BLaER1 (cell line): ENCODE measurements at regions not wholly inside any gene's neighbourhood (a gene's known extent, or its start where the extent isn't known, plus 50 kb on each side); places are given as distances from the start of the nearest gene placed in this dataset.

Experiments used
- H3K27ac ChIP-seq: shearing (Covaris generic); formaldehyde crosslinking; 2 replicates; pipeline ENCODE4 v1.8.1; 2022
- H3K27me3 ChIP-seq: shearing (Covaris generic); formaldehyde crosslinking; 2 replicates; pipeline ENCODE4 v1.8.1; 2022
- H3K36me3 ChIP-seq: shearing (Covaris generic); formaldehyde crosslinking; 2 replicates; pipeline ENCODE4 v1.8.1; 2022
- H3K4me1 ChIP-seq: shearing (Covaris generic); formaldehyde crosslinking; 2 replicates; pipeline ENCODE4 v1.8.1; 2022
- H3K4me2 ChIP-seq: shearing (Covaris generic); formaldehyde crosslinking; 2 replicates; pipeline ENCODE4 v1.8.1; 2022
- H3K4me3 ChIP-seq: shearing (Covaris generic); formaldehyde crosslinking; 2 replicates; pipeline ENCODE4 v1.8.1; 2022
- H3K9ac ChIP-seq: shearing (Covaris generic); formaldehyde crosslinking; 2 replicates; pipeline ENCODE4 v1.8.1; 2022
- H3K9me3 ChIP-seq: shearing (Covaris generic); formaldehyde crosslinking; 2 replicates; pipeline ENCODE4 v1.8.1; 2022
- H4K20me1 ChIP-seq: shearing (Covaris generic); formaldehyde crosslinking; 2 replicates; pipeline ENCODE4 v1.8.1; 2022
- Cebpa-rat ChIP-seq: shearing (Covaris generic); IDR thresholded peaks from 2 replicates; pipeline ENCODE4 v1.8.1; 2022

DNA sequence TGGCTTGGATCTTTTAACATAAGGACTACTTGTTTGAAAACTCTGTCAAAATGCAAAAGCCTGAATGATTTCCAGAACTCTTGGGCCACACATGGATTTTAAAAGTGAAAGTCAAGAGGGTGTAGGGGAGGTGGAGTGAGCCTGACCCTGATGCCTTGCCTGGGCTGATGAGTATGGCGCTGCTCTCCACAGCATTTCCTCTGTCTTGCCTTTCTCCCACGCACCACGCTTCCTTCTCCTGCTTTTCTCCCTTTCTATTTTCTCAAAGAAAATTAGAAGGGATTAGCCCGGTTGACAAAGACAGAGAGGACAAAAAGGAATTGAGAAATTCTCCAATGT lies 207.0 kb upstream of the CCDC68 start:
- Histone ChIP-seq H3K4me3 (no peak overlapping the region), H4K20me1 (no peaks in the 10 kb centered on the region), H3K4me2 (no peak overlapping the region), H3K9ac (no peak overlapping the region), H3K9me3 (peaks cover 12% of the 10 kb centered on the region), H3K27me3 (no peaks in the 10 kb centered on the region), H3K36me3 (no peaks in the 10 kb centered on the region), H3K27ac (no peak overlapping the region), H3K4me1 (no peaks in the 10 kb centered on the region)
- no peak for TF ChIP-seq Cebpa-rat

DNA sequence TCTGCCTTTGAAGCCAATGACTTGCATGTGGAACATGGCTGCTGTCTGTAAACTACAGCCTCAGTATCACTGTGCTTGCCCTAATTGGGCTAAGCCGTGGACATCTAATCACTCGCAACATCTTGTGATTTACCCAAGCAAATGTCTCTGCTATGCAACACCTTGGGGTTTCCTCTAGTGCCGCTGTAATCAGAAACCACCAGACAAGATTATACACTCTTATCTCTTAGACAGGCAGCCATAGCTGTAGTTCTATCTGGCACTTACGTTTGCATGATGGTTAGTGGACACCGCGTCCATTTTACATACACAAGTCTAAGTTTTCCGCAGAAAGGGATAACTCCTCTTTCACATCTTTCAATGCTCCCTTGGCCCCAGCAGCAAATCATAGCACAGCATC lies 204.3 kb upstream of the CCDC68 start:
- Histone ChIP-seq H4K20me1 (no peaks in the 10 kb centered on the region), H3K4me2 (no peak overlapping the region), H3K4me3 (no peak overlapping the region), H3K4me1 (no peaks in the 10 kb centered on the region), H3K27me3 (no peaks in the 10 kb centered on the region), H3K27ac (no peak overlapping the region), H3K9me3 (peaks cover 4% of the 10 kb centered on the region; the same call in 1 of the 2 replicates), H3K36me3 (no peaks in the 10 kb centered on the region), H3K9ac (no peak overlapping the region)
- TF ChIP-seq Cebpa-rat = no peak

- Histone ChIP-seq H3K9me3 (no peaks in the 10 kb centered on the region), H3K27ac (no peak overlapping the region), H3K9ac (no peak overlapping the region), H3K36me3 (no peaks in the 10 kb centered on the region), H3K4me2 (no peak overlapping the region), H3K4me1 (no peaks in the 10 kb centered on the region), H3K4me3 (no peak overlapping the region), H3K27me3 (no peaks in the 10 kb centered on the region), H4K20me1 (no peaks in the 10 kb centered on the region)
- no peak for TF ChIP-seq Cebpa-rat
These were observed 202.7 kb upstream of the CCDC68 start for GRCh38 chr18:55161916-55162315.

DNA sequence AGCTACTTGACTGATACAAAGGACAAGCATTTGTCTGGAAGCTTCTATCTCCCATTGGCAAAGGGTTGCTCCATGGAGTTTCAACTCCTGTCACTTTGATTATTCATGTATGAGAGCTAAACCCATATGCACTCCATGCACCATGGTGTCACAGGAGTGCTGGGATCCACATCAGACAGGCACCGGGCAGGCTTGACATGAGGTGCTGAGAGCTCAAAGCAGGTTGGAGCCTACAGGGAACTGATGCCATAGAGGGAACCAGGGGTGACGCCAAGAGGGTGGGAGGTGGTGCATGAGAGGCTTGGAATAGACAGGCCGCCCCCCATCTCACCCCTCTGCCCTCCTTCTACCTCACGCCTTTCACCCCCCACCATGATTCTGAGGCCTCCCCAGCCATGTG lies 199.8 kb upstream of the CCDC68 start:
- H4K20me1 ChIP-seq = no peaks in the 10 kb centered on the region
- no peaks in the 10 kb centered on the region for H3K9me3 ChIP-seq
- no peak overlapping the region for H3K4me2 ChIP-seq
- no peaks in the 10 kb centered on the region for H3K4me1 ChIP-seq
- no peak for TF ChIP-seq Cebpa-rat
- H3K27me3 ChIP-seq = no peaks in the 10 kb centered on the region
- H3K9ac ChIP-seq = no peak overlapping the region
- H3K27ac ChIP-seq = no peak overlapping the region
- H3K36me3 ChIP-seq = no peaks in the 10 kb centered on the region
- no peak overlapping the region for H3K4me3 ChIP-seq

DNA sequence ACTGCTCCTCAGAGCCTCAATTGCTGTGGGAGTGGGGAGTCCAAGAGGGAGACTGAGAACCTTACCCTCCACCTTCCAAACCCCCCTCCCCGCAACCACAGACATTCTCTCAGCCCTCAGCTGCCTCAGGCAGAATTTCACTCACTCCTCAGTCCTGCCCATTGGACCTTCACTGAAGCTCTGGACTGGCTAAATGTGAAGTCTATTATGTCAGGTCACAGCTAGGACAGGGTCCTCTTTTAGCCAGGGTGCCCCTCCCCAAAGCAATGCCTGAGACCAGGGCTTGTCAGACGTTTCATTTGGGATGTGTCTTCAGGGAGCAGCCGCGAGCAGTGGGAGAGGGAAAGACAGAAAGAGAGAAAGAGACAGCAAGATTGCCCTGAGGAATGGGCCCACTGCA lies 199.3 kb upstream of the CCDC68 start:
- no peak overlapping the region for H3K27ac ChIP-seq
- H3K27me3 ChIP-seq = no peaks in the 10 kb centered on the region
- no peak overlapping the region for H3K4me2 ChIP-seq
- H3K9ac ChIP-seq = no peak overlapping the region
- no peaks in the 10 kb centered on the region for H3K4me1 ChIP-seq
- no peaks in the 10 kb centered on the region for H4K20me1 ChIP-seq
- no peaks in the 10 kb centered on the region for H3K9me3 ChIP-seq
- H3K36me3 ChIP-seq = no peaks in the 10 kb centered on the region
- no peak overlapping the region for H3K4me3 ChIP-seq
- TF ChIP-seq Cebpa-rat = no peak

DNA sequence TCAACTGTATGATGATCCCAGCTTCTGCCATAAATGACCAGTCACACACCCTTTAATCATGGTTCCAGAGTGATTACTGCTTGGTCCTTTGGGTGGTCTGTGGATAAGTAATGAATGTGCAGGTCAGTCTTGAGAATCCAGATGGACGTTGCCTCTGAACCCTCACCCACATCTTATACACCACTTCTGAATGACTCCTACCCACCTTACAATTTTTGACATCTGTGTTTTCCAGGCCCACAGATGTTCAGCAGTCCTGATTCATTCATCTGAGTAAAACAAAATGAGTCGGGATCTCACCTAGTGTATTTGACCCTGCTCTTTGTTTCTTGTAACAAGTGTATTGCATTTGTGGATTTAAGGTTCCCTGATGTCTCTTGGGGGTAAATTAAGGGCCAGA lies 194.1 kb upstream of the CCDC68 start:
- H3K4me2 ChIP-seq = no peak overlapping the region
- no peaks in the 10 kb centered on the region for H4K20me1 ChIP-seq
- no peaks in the 10 kb centered on the region for H3K36me3 ChIP-seq
- H3K27me3 ChIP-seq = no peaks in the 10 kb centered on the region
- H3K9me3 ChIP-seq = no peaks in the 10 kb centered on the region
- no peaks in the 10 kb centered on the region for H3K4me1 ChIP-seq
- no peak overlapping the region for H3K4me3 ChIP-seq
- no peak overlapping the region for H3K27ac ChIP-seq
- no peak overlapping the region for H3K9ac ChIP-seq
- no peak for TF ChIP-seq Cebpa-rat

GRCh38 chr18:55152801-55153200 lies 193.5 kb upstream of the CCDC68 start:
- Histone ChIP-seq H3K36me3 (no peaks in the 10 kb centered on the region), H3K9ac (no peak overlapping the region), H3K9me3 (no peaks in the 10 kb centered on the region), H3K27ac (no peak overlapping the region), H3K27me3 (no peaks in the 10 kb centered on the region), H3K4me2 (no peak overlapping the region), H3K4me3 (no peak overlapping the region), H4K20me1 (no peaks in the 10 kb centered on the region), H3K4me1 (no peaks in the 10 kb centered on the region)
- no peak for TF ChIP-seq Cebpa-rat

DNA sequence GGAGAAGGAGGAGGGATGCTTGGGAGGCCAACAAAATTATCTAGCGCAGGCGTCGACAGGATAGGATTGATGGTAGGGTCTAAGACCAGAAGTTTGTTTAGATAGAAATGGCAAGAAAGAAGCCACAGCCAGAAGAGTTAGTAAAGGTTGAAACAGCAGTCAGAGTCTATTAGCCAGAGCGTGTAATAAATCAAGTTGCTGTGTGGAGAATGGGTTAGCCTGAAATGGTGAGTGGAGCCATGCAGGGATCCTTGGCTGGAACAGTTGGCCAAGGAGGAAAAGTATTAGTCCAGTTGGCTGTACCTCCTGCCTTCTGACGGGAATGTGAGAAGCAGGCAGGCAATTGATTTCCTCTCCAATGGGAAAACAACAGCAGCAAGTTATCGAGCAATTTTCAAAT lies 190.7 kb upstream of the CCDC68 start:
- Histone ChIP-seq H3K9ac (no peak overlapping the region), H3K4me1 (no peaks in the 10 kb centered on the region), H3K27ac (no peak overlapping the region), H3K36me3 (no peaks in the 10 kb centered on the region), H3K4me2 (no peak overlapping the region), H3K9me3 (0 out of 2 replicates have a peak, but pooled peaks cover 4% of the 10 kb centered on the region), H4K20me1 (no peaks in the 10 kb centered on the region), H3K4me3 (no peak overlapping the region), H3K27me3 (no peaks in the 10 kb centered on the region)
- TF ChIP-seq Cebpa-rat = no peak

DNA sequence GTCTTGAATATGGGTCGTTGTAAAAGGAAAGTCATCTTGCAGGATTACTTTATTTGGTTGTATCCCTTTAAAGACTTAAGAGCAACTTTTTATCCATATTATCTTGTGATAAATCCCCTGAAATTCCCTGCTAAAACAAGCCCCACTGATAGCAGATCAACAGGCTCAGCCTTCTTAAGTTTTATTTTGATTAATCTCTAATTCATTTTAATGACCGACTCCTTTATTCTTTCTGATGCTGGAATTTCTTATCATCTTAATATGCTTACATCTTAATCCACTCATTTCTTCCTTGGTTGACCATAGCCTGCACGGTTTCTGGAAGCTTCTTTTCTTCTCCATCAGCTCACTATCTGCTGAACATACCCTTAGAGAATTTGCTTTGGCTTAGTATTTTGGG lies 188.5 kb upstream of the CCDC68 start:
- no peaks in the 10 kb centered on the region for H3K36me3 ChIP-seq
- H3K27me3 ChIP-seq = no peaks in the 10 kb centered on the region
- H3K9me3 ChIP-seq = peaks cover 12% of the 10 kb centered on the region
- no peak overlapping the region for H3K9ac ChIP-seq
- H3K27ac ChIP-seq = no peak overlapping the region
- H3K4me3 ChIP-seq = no peak overlapping the region
- no peaks in the 10 kb centered on the region for H4K20me1 ChIP-seq
- no peak overlapping the region for H3K4me2 ChIP-seq
- TF ChIP-seq Cebpa-rat = no peak
- H3K4me1 ChIP-seq = no peaks in the 10 kb centered on the region

- H3K4me3 ChIP-seq = no peak overlapping the region
- peaks cover 12% of the 10 kb centered on the region for H3K9me3 ChIP-seq
- H3K27ac ChIP-seq = no peak overlapping the region
- no peak overlapping the region for H3K4me2 ChIP-seq
- H3K4me1 ChIP-seq = no peaks in the 10 kb centered on the region
- no peaks in the 10 kb centered on the region for H3K27me3 ChIP-seq
- H4K20me1 ChIP-seq = no peaks in the 10 kb centered on the region
- TF ChIP-seq Cebpa-rat = no peak
- H3K9ac ChIP-seq = no peak overlapping the region
- no peaks in the 10 kb centered on the region for H3K36me3 ChIP-seq
These were observed 185.1 kb upstream of the CCDC68 start for GRCh38 chr18:55144193-55144930.

DNA sequence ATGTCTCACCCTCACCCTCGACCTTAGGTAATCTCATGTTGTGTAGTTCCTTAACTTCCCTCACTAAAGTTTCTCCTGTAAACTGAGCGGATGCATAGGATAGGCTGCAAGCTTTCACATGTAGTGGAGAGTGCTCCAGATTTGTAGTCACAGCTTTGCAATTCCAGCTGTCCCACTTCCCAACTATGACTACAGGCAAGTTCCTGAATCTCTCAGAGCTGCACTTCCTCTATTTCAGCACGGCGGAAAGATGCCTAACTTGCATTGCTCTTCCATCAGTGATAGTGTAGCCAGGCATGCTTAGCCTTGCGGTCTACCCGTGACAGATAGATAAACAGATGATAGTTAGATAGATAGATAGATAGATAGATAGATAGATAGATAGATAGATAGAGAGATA lies 183.1 kb upstream of the CCDC68 start:
- TF ChIP-seq Cebpa-rat = no peak
- Histone ChIP-seq H3K4me1 (no peaks in the 10 kb centered on the region), H3K9me3 (peaks cover 12% of the 10 kb centered on the region), H3K27me3 (no peaks in the 10 kb centered on the region), H4K20me1 (no peaks in the 10 kb centered on the region), H3K36me3 (no peaks in the 10 kb centered on the region), H3K9ac (no peak overlapping the region), H3K27ac (no peak overlapping the region), H3K4me2 (no peak overlapping the region), H3K4me3 (no peak overlapping the region)
